ENCODE measurements at regions not wholly inside any gene's neighbourhood (a gene's known extent, or its start where the extent isn't known, plus 50 kb on each side); places are given as distances from the start of the nearest gene placed in this dataset.

- no peak for TF ChIP-seq EZH2 (IDR thresholded peaks at IDR 0.05; ENCODE audit: borderline replicate concordance, low read depth, low read length, severe bottlenecking)
- no peak for TF ChIP-seq CTCF (IDR thresholded peaks at IDR 0.05; ENCODE audit: borderline replicate concordance, extremely low read depth, low read length, poor library complexity, severe bottlenecking)
- H3K27ac ChIP-seq (ENCODE audit: low read length) = no peak overlapping the region
- H3K9me3 ChIP-seq (ENCODE audit: insufficient read depth, low read length, severe bottlenecking) = no peaks in the 10 kb centered on the region
- H3K4me3 ChIP-seq (ENCODE audit: low read depth in 1 of 2, low read length in 2 of 2) = no peak overlapping the region
- no peak overlapping the region for H2AFZ ChIP-seq (ENCODE audit: low read depth, low read length)
- ATAC-seq (ENCODE audit: insufficient read depth, low read depth) (no peak), DNase-seq (no peak)
- H3K27me3 ChIP-seq (ENCODE audit: insufficient read depth, low read length, poor library complexity) = peaks cover 3% of the 10 kb centered on the region
- H3K79me2 ChIP-seq (ENCODE audit: insufficient read depth, low read length) = no peaks in the 10 kb centered on the region
- no peaks in the 10 kb centered on the region for H3K4me1 ChIP-seq (ENCODE audit: insufficient read depth, low read length)
- H3K9ac ChIP-seq (ENCODE audit: low read depth, low read length) = no peak overlapping the region
- H3K4me2 ChIP-seq (ENCODE audit: insufficient read depth, low read length) = no peak overlapping the region
- no peaks in the 10 kb centered on the region for H4K20me1 ChIP-seq (ENCODE audit: insufficient read depth, low read length)
- no peaks in the 10 kb centered on the region for H3K36me3 ChIP-seq (ENCODE audit: insufficient read depth, low read length)
Measured at GRCh38 chr15:96549136-96549535, 218.6 kb downstream of the NR2F2 start.

GRCh38 chr15:96551196-96551595 lies 220.7 kb downstream of the NR2F2 start:
- TF ChIP-seq CTCF (IDR thresholded peaks at IDR 0.05; ENCODE audit: borderline replicate concordance, extremely low read depth, low read length, poor library complexity, severe bottlenecking) (no peak), EZH2 (IDR thresholded peaks at IDR 0.05; ENCODE audit: borderline replicate concordance, low read depth, low read length, severe bottlenecking) (no peak)
- Histone ChIP-seq H3K79me2 (ENCODE audit: insufficient read depth, low read length) (no peaks in the 10 kb centered on the region), H3K36me3 (ENCODE audit: insufficient read depth, low read length) (no peaks in the 10 kb centered on the region), H3K27ac (ENCODE audit: low read length) (no peak overlapping the region), H4K20me1 (ENCODE audit: insufficient read depth, low read length) (no peaks in the 10 kb centered on the region), H3K4me1 (ENCODE audit: insufficient read depth, low read length) (no peaks in the 10 kb centered on the region), H3K27me3 (ENCODE audit: insufficient read depth, low read length, poor library complexity) (peaks cover 3% of the 10 kb centered on the region), H2AFZ (ENCODE audit: low read depth, low read length) (no peak overlapping the region), H3K4me3 (ENCODE audit: low read depth in 1 of 2, low read length in 2 of 2) (no peak overlapping the region), H3K9me3 (ENCODE audit: insufficient read depth, low read length, severe bottlenecking) (no peaks in the 10 kb centered on the region), H3K4me2 (ENCODE audit: insufficient read depth, low read length) (no peak overlapping the region), H3K9ac (ENCODE audit: low read depth, low read length) (no peak overlapping the region)
- ATAC-seq (ENCODE audit: insufficient read depth, low read depth) (no peak), DNase-seq (no peak)

GRCh38 chr15:96551722-96552121 lies 221.2 kb downstream of the NR2F2 start:
- ATAC-seq (ENCODE audit: insufficient read depth, low read depth) = no peak
- TF ChIP-seq EZH2 (IDR thresholded peaks at IDR 0.05; ENCODE audit: borderline replicate concordance, low read depth, low read length, severe bottlenecking) (no peak), CTCF (IDR thresholded peaks at IDR 0.05; ENCODE audit: borderline replicate concordance, extremely low read depth, low read length, poor library complexity, severe bottlenecking) (no peak)

GRCh38 chr15:96553006-96553405 lies 222.5 kb downstream of the NR2F2 start:
- no peak for TF ChIP-seq CTCF (IDR thresholded peaks at IDR 0.05; ENCODE audit: borderline replicate concordance, extremely low read depth, low read length, poor library complexity, severe bottlenecking)
- TF ChIP-seq EZH2 (IDR thresholded peaks at IDR 0.05; ENCODE audit: borderline replicate concordance, low read depth, low read length, severe bottlenecking) = no peak
- Histone ChIP-seq H3K79me2 (ENCODE audit: insufficient read depth, low read length) (no peaks in the 10 kb centered on the region), H3K27me3 (ENCODE audit: insufficient read depth, low read length, poor library complexity) (peaks cover 3% of the 10 kb centered on the region), H3K4me1 (ENCODE audit: insufficient read depth, low read length) (no peaks in the 10 kb centered on the region), H3K4me2 (ENCODE audit: insufficient read depth, low read length) (no peak overlapping the region), H4K20me1 (ENCODE audit: insufficient read depth, low read length) (no peaks in the 10 kb centered on the region), H3K4me3 (ENCODE audit: low read depth in 1 of 2, low read length in 2 of 2) (no peak overlapping the region), H3K27ac (ENCODE audit: low read length) (no peak overlapping the region), H3K9me3 (ENCODE audit: insufficient read depth, low read length, severe bottlenecking) (no peaks in the 10 kb centered on the region), H3K36me3 (ENCODE audit: insufficient read depth, low read length) (no peaks in the 10 kb centered on the region), H3K9ac (ENCODE audit: low read depth, low read length) (no peak overlapping the region), H2AFZ (ENCODE audit: low read depth, low read length) (no peak overlapping the region)
- DNase-seq (no peak), ATAC-seq (ENCODE audit: insufficient read depth, low read depth) (no peak)

More at GRCh38 chr15:96551722-96552121, 221.2 kb downstream of the NR2F2 start:
- Histone ChIP-seq H2AFZ (ENCODE audit: low read depth, low read length) (no peak overlapping the region), H3K36me3 (ENCODE audit: insufficient read depth, low read length) (no peaks in the 10 kb centered on the region), H3K27me3 (ENCODE audit: insufficient read depth, low read length, poor library complexity) (peaks cover 3% of the 10 kb centered on the region), H3K4me3 (ENCODE audit: low read depth in 1 of 2, low read length in 2 of 2) (no peak overlapping the region), H3K4me1 (ENCODE audit: insufficient read depth, low read length) (no peaks in the 10 kb centered on the region), H3K9ac (ENCODE audit: low read depth, low read length) (no peak overlapping the region), H3K4me2 (ENCODE audit: insufficient read depth, low read length) (no peak overlapping the region), H3K27ac (ENCODE audit: low read length) (no peak overlapping the region), H3K79me2 (ENCODE audit: insufficient read depth, low read length) (no peaks in the 10 kb centered on the region), H4K20me1 (ENCODE audit: insufficient read depth, low read length) (no peaks in the 10 kb centered on the region), H3K9me3 (ENCODE audit: insufficient read depth, low read length, severe bottlenecking) (no peaks in the 10 kb centered on the region)
- no peak for DNase-seq
